Parathyroid adenoma (tissue), 2 donors: ENCODE measurements at regions not wholly inside any gene's neighbourhood (a gene's known extent, or its start where the extent isn't known, plus 50 kb on each side); places are given as distances from the start of the nearest gene placed in this dataset.
"Not testable (repeated sequence)": the region's sequence is repeated elsewhere in the genome, so short reads cannot be mapped to it uniquely, and the experiment has no call there.

Source experiments
- H2AFZ ChIP-seq: fragments of 300-600 bp; sonication (generic); one replicate; pipeline ENCODE4 v1.7.0; 2017; ENCODE audit warnings: antibody characterized with exemption, mild to moderate bottlenecking
- H3K27ac ChIP-seq: fragments of 300-600 bp; sonication (generic); one replicate; pipeline ENCODE4 v1.7.0; 2017
- H3K27me3 ChIP-seq: fragments of 300-600 bp; sonication (generic); one replicate; pipeline ENCODE4 v1.7.0; 2017; ENCODE audit warnings: low read length; ENCODE audit not compliant: control insufficient read depth, insufficient read depth
- H3K36me3 ChIP-seq: fragments of 300-600 bp; sonication (generic); one replicate; pipeline ENCODE4 v1.7.0; 2017; ENCODE audit warnings: low read length; ENCODE audit not compliant: control insufficient read depth, insufficient read depth
- H3K4me1 ChIP-seq: fragments of 300-600 bp; sonication (generic); one replicate; pipeline ENCODE4 v1.7.0; 2017; ENCODE audit warnings: control low read depth
- H3K4me2 ChIP-seq: fragments of 300-600 bp; sonication (generic); one replicate; pipeline ENCODE4 v1.7.0; 2017; ENCODE audit warnings: low read length
- H3K4me3 ChIP-seq: fragments of 300-600 bp; sonication (generic); one replicate; pipeline ENCODE4 v1.7.0; 2017; ENCODE audit warnings: low read depth, low read length
- H3K79me2 ChIP-seq: fragments of 300-600 bp; sonication (generic); one replicate; pipeline ENCODE4 v1.7.0; 2017; ENCODE audit warnings: control low read depth
- H3K9ac ChIP-seq: fragments of 300-600 bp; sonication (generic); one replicate; pipeline ENCODE4 v1.7.0; 2017; ENCODE audit warnings: mild to moderate bottlenecking
- H3K9me3 ChIP-seq: fragments of 300-600 bp; sonication (generic); one replicate; pipeline ENCODE4 v1.7.0; 2017; ENCODE audit warnings: low read length; ENCODE audit not compliant: control insufficient read depth
- CTCF ChIP-seq: fragments of 300-600 bp; sonication (generic); IDR thresholded peaks from one replicate; pipeline ENCODE4 v1.7.0; 2017; ENCODE audit warnings: antibody characterized with exemption, mild to moderate bottlenecking
- donor health status: primary hyperparathyroidism.

GRCh38 chr12:127149226-127149964, 1117.6 kb upstream of the TMEM132C start:
- Histone ChIP-seq H3K79me2 (no peaks in the 10 kb centered on the region), H2AFZ (no peak overlapping the region), H3K4me3 (no peak overlapping the region), H3K9ac (no peak overlapping the region), H3K4me2 (no peak overlapping the region), H3K27me3 (no peaks in the 10 kb centered on the region), H3K4me1 (no peaks in the 10 kb centered on the region), H3K9me3 (no peaks in the 10 kb centered on the region), H3K27ac (no peak overlapping the region), H3K36me3 (no peaks in the 10 kb centered on the region)
- no peak for TF ChIP-seq CTCF

GRCh38 chr12:127150028-127150427, 1116.9 kb upstream of the TMEM132C start:
- Histone ChIP-seq H3K4me3 (no peak overlapping the region), H3K9ac (no peak overlapping the region), H3K36me3 (no peaks in the 10 kb centered on the region), H3K79me2 (no peaks in the 10 kb centered on the region), H3K27me3 (no peaks in the 10 kb centered on the region), H3K27ac (no peak overlapping the region), H3K4me2 (no peak overlapping the region), H2AFZ (no peak overlapping the region), H3K4me1 (no peaks in the 10 kb centered on the region), H3K9me3 (no peaks in the 10 kb centered on the region)
- no peak for TF ChIP-seq CTCF

- Histone ChIP-seq H3K4me3 (no peak overlapping the region), H3K79me2 (no peaks in the 10 kb centered on the region), H2AFZ (no peak overlapping the region), H3K27ac (no peak overlapping the region), H3K9me3 (no peaks in the 10 kb centered on the region), H3K4me2 (no peak overlapping the region), H3K9ac (no peak overlapping the region), H3K4me1 (no peaks in the 10 kb centered on the region), H3K27me3 (no peaks in the 10 kb centered on the region), H3K36me3 (no peaks in the 10 kb centered on the region)
- no peak for TF ChIP-seq CTCF
Measured at GRCh38 chr12:127150479-127150878, 1116.5 kb upstream of the TMEM132C start.

- no peak overlapping the region for H3K4me3 ChIP-seq
- no peaks in the 10 kb centered on the region for H3K79me2 ChIP-seq
- H3K27me3 ChIP-seq = no peaks in the 10 kb centered on the region
- no peaks in the 10 kb centered on the region for H3K4me1 ChIP-seq
- no peak for TF ChIP-seq CTCF
- H3K4me2 ChIP-seq = no peak overlapping the region
- no peaks in the 10 kb centered on the region for H3K9me3 ChIP-seq
- no peaks in the 10 kb centered on the region for H3K36me3 ChIP-seq
- no peak overlapping the region for H2AFZ ChIP-seq
- no peak overlapping the region for H3K9ac ChIP-seq
- no peak overlapping the region for H3K27ac ChIP-seq
Measured at GRCh38 chr12:127150956-127151355, 1116.0 kb upstream of the TMEM132C start.

GRCh38 chr12:127153996-127154395, 1113.0 kb upstream of the TMEM132C start:
- Histone ChIP-seq H2AFZ (no peak overlapping the region), H3K4me3 (no peak overlapping the region), H3K27me3 (no peaks in the 10 kb centered on the region), H3K4me2 (no peak overlapping the region), H3K9me3 (no peaks in the 10 kb centered on the region), H3K27ac (no peak overlapping the region), H3K9ac (no peak overlapping the region), H3K36me3 (no peaks in the 10 kb centered on the region), H3K79me2 (no peaks in the 10 kb centered on the region), H3K4me1 (no peaks in the 10 kb centered on the region)
- TF ChIP-seq CTCF = no peak

- H3K9me3 ChIP-seq, H3K27ac ChIP-seq, H3K4me3 ChIP-seq, H2AFZ ChIP-seq, H3K36me3 ChIP-seq, H3K4me2 ChIP-seq, H3K27me3 ChIP-seq, H3K9ac ChIP-seq, H3K4me1 ChIP-seq, H3K79me2 ChIP-seq: not testable (repeated sequence)
Measured at GRCh38 chr12:127154830-127155229, 1112.1 kb upstream of the TMEM132C start.

DNA sequence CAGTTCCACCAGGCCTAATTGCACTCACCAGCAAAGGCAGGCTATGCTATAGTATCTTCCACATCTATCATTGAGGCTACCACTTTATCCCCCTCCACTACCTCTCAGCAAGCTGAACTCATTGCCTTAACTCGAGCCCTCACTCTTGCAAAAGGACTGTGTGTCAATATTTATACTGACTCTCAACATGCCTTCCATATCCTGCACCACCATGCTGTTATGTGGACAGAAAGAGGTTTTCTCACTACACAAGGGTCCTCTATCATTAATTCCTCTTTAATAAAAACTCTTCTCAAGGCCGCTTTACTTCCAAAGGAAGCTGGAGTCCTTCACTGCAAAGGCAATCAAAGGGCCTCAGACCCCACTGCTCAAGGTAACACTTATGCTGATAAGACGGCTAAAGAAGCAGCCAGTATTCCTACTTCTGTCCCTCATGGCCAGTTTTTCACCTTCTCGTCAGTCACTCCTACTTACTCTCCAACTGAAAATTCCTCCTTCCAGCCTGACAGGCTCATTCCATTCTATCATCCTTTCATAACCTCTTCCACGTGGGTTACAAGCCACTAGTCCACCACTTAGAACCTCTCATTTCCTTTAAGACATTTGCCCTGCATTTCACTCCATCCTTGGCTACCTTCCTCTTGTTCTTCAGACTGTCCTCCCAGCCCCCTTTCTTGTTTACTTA, 1110.9 kb upstream of the TMEM132C start:
- not testable (repeated sequence) for H3K9ac ChIP-seq, H3K4me3 ChIP-seq, H3K4me1 ChIP-seq, H3K36me3 ChIP-seq, H3K4me2 ChIP-seq, H3K27ac ChIP-seq, H2AFZ ChIP-seq, H3K79me2 ChIP-seq, H3K9me3 ChIP-seq, H3K27me3 ChIP-seq
